HEK293 (cell line): ENCODE measurements at regions not wholly inside any gene's neighbourhood (a gene's known extent, or its start where the extent isn't known, plus 50 kb on each side); places are given as distances from the start of the nearest gene placed in this dataset.

Experiments used
- ZBTB8A ChIP-seq: fragments of 450-650 bp; formaldehyde crosslinking; IDR thresholded peaks from 2 replicates; pipeline ENCODE4 v1.5.1; 2016; ENCODE audit warnings: missing biosample characterization, missing genetic modification characterization
- ZNF174 ChIP-seq: fragments of 450-650 bp; formaldehyde crosslinking; IDR thresholded peaks from 2 replicates; pipeline ENCODE4 v1.5.0; 2017; ENCODE audit warnings: missing biosample characterization, mild to moderate bottlenecking, missing genetic modification characterization
- ZNF184 ChIP-seq: fragments of 450-650 bp; IDR thresholded peaks from 2 replicates; pipeline ENCODE4 v1.5.1; 2018; ENCODE audit warnings: missing biosample characterization, mild to moderate bottlenecking, missing genetic modification characterization
- ZNF274 ChIP-seq, 2 experiments: fragments of 200-500 bp in 1 of 2; fragments of 450-650 bp in 1 of 2; sonication (Bioruptor generic) in 1 of 2; formaldehyde crosslinking in 1 of 2; IDR thresholded peaks; 2 replicates each; pipeline versions ENCODE4 v1.5.1 to v1.6.1; 2014 to 2016; ENCODE audit warnings: borderline replicate concordance in 1 of 2, inconsistent platforms in 1 of 2, low read length in 1 of 2, missing biosample characterization in 1 of 2, missing genetic modification characterization in 1 of 2
- ZNF521 ChIP-seq: fragments of 450-650 bp; formaldehyde crosslinking; IDR thresholded peaks from 2 replicates; pipeline ENCODE4 v1.5.1; 2017; ENCODE audit warnings: missing biosample characterization, mild to moderate bottlenecking, missing genetic modification characterization
- ZNF530 ChIP-seq: fragments of 450-650 bp; formaldehyde crosslinking; IDR thresholded peaks from 2 replicates; pipeline ENCODE4 v1.5.1; 2016; ENCODE audit warnings: low read depth, missing biosample characterization, missing genetic modification characterization
- TF ChIP-seq, protein P1 (sequence below): fragments of 450-650 bp; formaldehyde crosslinking; IDR thresholded peaks from 2 replicates; pipeline ENCODE4 v1.5.1; 2016; ENCODE audit warnings: missing biosample characterization, missing genetic modification characterization
- TF ChIP-seq, protein P2 (sequence below): fragments of 450-650 bp; formaldehyde crosslinking; IDR thresholded peaks from 2 replicates; pipeline ENCODE4 v1.5.1; 2016; ENCODE audit warnings: missing biosample characterization, missing genetic modification characterization
- TF ChIP-seq, protein P3 (sequence below): sonication (generic); formaldehyde crosslinking; IDR thresholded peaks from 2 replicates; pipeline ENCODE4 v1.8.1; 2022; ENCODE audit warnings: mild to moderate bottlenecking, moderate library complexity, missing genetic modification reagents
- TF ChIP-seq, protein P4 (sequence below): fragments of 450-650 bp; formaldehyde crosslinking; IDR thresholded peaks from 2 replicates; pipeline ENCODE4 v1.5.1; 2016; ENCODE audit warnings: missing biosample characterization, missing genetic modification characterization

DNA sequence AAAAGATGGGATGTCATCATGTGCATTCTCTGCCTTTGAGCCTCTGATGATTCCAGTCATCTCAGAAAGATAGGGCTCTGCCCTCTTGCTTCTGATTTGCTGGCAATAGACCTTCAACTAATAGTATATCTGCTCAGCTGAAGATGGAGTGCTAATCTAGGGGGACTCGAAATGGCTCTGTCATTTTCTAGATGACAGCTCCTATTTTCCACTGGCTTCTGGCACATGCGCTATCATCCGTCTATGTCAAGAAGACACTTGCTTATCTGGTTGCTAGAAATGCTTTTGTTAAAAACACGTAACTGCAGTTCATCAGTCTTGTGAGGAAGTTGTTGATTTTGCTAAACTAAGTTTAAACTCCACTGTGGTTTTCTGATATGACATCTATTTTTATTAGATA is 265.5 kb upstream of the ZNF608 start:
- TF ChIP-seq ZNF521 (tag by site-specific recombination), result no peak
- TF ChIP-seq, protein P1, sequence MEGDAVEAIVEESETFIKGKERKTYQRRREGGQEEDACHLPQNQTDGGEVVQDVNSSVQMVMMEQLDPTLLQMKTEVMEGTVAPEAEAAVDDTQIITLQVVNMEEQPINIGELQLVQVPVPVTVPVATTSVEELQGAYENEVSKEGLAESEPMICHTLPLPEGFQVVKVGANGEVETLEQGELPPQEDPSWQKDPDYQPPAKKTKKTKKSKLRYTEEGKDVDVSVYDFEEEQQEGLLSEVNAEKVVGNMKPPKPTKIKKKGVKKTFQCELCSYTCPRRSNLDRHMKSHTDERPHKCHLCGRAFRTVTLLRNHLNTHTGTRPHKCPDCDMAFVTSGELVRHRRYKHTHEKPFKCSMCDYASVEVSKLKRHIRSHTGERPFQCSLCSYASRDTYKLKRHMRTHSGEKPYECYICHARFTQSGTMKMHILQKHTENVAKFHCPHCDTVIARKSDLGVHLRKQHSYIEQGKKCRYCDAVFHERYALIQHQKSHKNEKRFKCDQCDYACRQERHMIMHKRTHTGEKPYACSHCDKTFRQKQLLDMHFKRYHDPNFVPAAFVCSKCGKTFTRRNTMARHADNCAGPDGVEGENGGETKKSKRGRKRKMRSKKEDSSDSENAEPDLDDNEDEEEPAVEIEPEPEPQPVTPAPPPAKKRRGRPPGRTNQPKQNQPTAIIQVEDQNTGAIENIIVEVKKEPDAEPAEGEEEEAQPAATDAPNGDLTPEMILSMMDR (tag by site-specific recombination), result no peak
- no peak for TF ChIP-seq ZBTB8A (tag by site-specific recombination)
- TF ChIP-seq, protein P2, sequence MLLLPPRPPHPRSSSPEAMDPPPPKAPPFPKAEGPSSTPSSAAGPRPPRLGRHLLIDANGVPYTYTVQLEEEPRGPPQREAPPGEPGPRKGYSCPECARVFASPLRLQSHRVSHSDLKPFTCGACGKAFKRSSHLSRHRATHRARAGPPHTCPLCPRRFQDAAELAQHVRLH (tag by site-specific recombination), result no peak
- TF ChIP-seq, protein P3, sequence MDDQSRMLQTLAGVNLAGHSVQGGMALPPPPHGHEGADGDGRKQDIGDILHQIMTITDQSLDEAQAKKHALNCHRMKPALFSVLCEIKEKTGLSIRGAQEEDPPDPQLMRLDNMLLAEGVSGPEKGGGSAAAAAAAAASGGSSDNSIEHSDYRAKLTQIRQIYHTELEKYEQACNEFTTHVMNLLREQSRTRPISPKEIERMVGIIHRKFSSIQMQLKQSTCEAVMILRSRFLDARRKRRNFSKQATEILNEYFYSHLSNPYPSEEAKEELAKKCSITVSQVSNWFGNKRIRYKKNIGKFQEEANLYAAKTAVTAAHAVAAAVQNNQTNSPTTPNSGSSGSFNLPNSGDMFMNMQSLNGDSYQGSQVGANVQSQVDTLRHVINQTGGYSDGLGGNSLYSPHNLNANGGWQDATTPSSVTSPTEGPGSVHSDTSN (CRISPR knock-in tag), result no peak
- no peak for TF ChIP-seq ZNF184
- TF ChIP-seq, protein P4, sequence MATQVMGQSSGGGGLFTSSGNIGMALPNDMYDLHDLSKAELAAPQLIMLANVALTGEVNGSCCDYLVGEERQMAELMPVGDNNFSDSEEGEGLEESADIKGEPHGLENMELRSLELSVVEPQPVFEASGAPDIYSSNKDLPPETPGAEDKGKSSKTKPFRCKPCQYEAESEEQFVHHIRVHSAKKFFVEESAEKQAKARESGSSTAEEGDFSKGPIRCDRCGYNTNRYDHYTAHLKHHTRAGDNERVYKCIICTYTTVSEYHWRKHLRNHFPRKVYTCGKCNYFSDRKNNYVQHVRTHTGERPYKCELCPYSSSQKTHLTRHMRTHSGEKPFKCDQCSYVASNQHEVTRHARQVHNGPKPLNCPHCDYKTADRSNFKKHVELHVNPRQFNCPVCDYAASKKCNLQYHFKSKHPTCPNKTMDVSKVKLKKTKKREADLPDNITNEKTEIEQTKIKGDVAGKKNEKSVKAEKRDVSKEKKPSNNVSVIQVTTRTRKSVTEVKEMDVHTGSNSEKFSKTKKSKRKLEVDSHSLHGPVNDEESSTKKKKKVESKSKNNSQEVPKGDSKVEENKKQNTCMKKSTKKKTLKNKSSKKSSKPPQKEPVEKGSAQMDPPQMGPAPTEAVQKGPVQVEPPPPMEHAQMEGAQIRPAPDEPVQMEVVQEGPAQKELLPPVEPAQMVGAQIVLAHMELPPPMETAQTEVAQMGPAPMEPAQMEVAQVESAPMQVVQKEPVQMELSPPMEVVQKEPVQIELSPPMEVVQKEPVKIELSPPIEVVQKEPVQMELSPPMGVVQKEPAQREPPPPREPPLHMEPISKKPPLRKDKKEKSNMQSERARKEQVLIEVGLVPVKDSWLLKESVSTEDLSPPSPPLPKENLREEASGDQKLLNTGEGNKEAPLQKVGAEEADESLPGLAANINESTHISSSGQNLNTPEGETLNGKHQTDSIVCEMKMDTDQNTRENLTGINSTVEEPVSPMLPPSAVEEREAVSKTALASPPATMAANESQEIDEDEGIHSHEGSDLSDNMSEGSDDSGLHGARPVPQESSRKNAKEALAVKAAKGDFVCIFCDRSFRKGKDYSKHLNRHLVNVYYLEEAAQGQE, result no peak
- no peak for TF ChIP-seq ZNF174 (tag by site-specific recombination)
- no peak for TF ChIP-seq ZNF530 (tag by site-specific recombination)
- no peak for TF ChIP-seq ZNF274 (IDR thresholded peaks at IDR 0.05; ENCODE audit: low read length)
- TF ChIP-seq ZNF274 (tag by site-specific recombination; IDR thresholded peaks at IDR 0.05; ENCODE audit: borderline replicate concordance), result no peak
